Small intestine (tissue), 7 donors: ENCODE measurements at regions not wholly inside any gene's neighbourhood (a gene's known extent, or its start where the extent isn't known, plus 50 kb on each side); places are given as distances from the start of the nearest gene placed in this dataset.

Source experiments
- DNase-seq, 2 donors: peaks; one replicate each; pipeline versions ENCODE4 v3.0.0 to v3.0.0-alpha.2; 2013
- FAIRE-seq: peaks from 2 replicates; lab custom pipeline; 2012; peaks lifted over from hg19 to GRCh38; lab: Jason Lieb, UNC
- H3K27ac ChIP-seq, 3 donors: one replicate each; pipeline ENCODE4 v1.5.1; 2013; ENCODE audit warnings: low read length in 2 of 3, mild to moderate bottlenecking in 2 of 3, control low read depth in 1 of 3, inconsistent platforms in 1 of 3, low read depth in 1 of 3, moderate library complexity in 1 of 3
- H3K27me3 ChIP-seq, 3 donors: one replicate each; pipeline ENCODE4 v1.6.1; 2013; ENCODE audit warnings: low read length in 3 of 3, inconsistent platforms in 1 of 3; ENCODE audit not compliant: control insufficient read depth in 3 of 3, insufficient read depth in 3 of 3
- H3K36me3 ChIP-seq, 3 donors: one replicate each; pipeline ENCODE4 v1.6.1; 2013; ENCODE audit warnings: low read length in 3 of 3, inconsistent platforms in 1 of 3, low read depth in 1 of 3, mild to moderate bottlenecking in 1 of 3, moderate library complexity in 1 of 3; ENCODE audit not compliant: control insufficient read depth in 3 of 3, insufficient read depth in 2 of 3
- H3K4me1 ChIP-seq, 3 donors: one replicate each; pipeline ENCODE4 v1.6.1; 2013; ENCODE audit warnings: low read length in 2 of 3, inconsistent platforms in 1 of 3, low read depth in 1 of 3, mild to moderate bottlenecking in 1 of 3, moderate library complexity in 1 of 3; ENCODE audit not compliant: control insufficient read depth in 3 of 3, insufficient read depth in 2 of 3
- H3K4me3 ChIP-seq, 3 donors: one replicate each; pipeline ENCODE4 v1.5.1; 2013; ENCODE audit warnings: low read length in 3 of 3, control low read depth in 1 of 3, inconsistent platforms in 1 of 3, low read depth in 1 of 3, mild to moderate bottlenecking in 1 of 3, moderate library complexity in 1 of 3
- H3K9me3 ChIP-seq, 2 donors: one replicate each; pipeline ENCODE4 v1.6.1; 2013; ENCODE audit warnings: low read depth in 1 of 2, low read length in 1 of 2; ENCODE audit not compliant: control insufficient read depth in 2 of 2, insufficient read depth in 1 of 2
- WGBS, 3 donors: extraction: QIAGEN DNeasy Blood & Tissue Kit; methylation state at CpG; one replicate each; pipeline ENCODE4 v1.1.7; 2013; 5-methylcytosine and 5-hydroxymethylcytosine counted together
- donor health status: healthy with polysubstance abuse.
- donor health status: control.
- donor health status: control.
- donor health status: Bipolar disorder and iron deficiency.
- donor health status: healthy.

DNA sequence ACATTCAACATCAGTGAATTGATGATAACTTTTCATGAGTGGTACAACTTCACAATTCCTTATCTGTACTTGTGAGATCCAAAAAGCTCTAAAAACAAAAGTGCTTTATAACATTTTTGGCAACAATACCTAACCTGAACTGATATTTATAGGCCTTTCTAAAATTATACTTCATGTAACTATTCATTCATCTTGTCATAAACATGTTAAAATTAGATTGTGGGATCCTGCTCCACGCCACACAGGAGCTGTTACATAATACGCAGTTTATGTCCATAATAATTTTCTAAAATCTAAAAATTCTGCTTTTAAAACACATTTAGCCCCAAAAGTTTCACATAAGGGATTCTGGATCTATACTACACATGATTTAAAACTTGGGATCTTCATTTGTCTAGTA is 908.5 kb upstream of the CHAC2 start:
- H3K27ac ChIP-seq, result no peak overlapping the region
- no peaks in the 10 kb centered on the region for H3K27me3 ChIP-seq
- FAIRE-seq (no peak), DNase-seq (no peak)
- peaks cover 0 to 3% of the 10 kb centered on the region in 2 donors for H3K9me3 ChIP-seq
- WGBS, 3 donors, result 70 to 82% (median 72%) methylated on average over 2 of the region's 2 CpGs
- H3K4me3 ChIP-seq, result no peak overlapping the region
- no peaks in the 10 kb centered on the region for H3K36me3 ChIP-seq
- H3K4me1 ChIP-seq, result no peaks in the 10 kb centered on the region

DNA sequence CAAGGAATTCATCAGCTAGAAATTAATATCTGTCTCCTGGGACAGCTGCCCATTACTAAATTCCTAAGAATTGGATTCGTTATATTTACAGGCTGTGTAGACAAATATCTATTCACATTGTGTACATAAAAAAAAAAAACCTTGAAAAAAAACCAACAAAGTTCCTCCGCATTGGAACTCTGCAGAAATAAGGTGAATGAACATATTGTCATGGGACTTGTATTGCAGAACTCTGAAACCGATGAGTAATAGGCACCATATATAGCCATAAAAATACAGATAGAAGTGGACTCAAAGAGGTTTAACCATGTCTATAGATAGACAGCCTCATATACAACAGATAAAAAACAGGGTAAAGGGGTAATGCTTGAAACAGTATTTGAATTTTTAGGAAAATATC is 909.9 kb upstream of the CHAC2 start:
- Histone ChIP-seq H3K27me3 (no peaks in the 10 kb centered on the region), H3K36me3 (no peaks in the 10 kb centered on the region), H3K4me3 (no peak overlapping the region), H3K9me3 (peaks cover 0 to 4% of the 10 kb centered on the region in 2 donors), H3K27ac (no peak overlapping the region), H3K4me1 (no peaks in the 10 kb centered on the region)
- DNase-seq (peak in 1 of 2 donors; percentile 51), FAIRE-seq (no peak)
- WGBS, 3 donors, result 49 to 68% (median 52%) methylated on average over 3 of the region's 3 CpGs

DNA sequence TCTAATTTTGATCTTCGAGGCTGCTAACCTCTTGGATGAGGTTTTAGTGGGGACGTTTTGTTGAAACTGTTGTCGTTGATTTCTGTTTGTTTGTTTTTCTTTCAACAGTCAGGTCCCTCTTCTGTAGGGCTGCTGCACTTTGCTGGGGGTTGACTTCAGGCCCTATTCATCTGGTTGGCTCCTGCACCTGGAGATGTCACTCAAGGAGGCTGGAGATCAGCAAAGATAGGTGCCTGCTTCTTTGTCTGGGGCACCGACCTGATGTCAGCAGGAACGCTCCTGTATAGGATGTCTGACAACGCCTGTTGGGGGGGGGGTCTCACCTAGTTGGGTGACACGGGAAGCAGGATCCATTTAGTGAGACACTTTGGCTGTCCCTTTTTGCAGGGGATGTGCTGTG is 915.6 kb upstream of the CHAC2 start:
- H3K27ac ChIP-seq, result no peak overlapping the region
- H3K36me3 ChIP-seq, result no peaks in the 10 kb centered on the region
- no peak overlapping the region for H3K4me3 ChIP-seq
- 83 to 92% (median 90%) methylated on average over 7 of the region's 7 CpGs for WGBS, 3 donors
- peaks cover 0 to 14% of the 10 kb centered on the region in 2 donors for H3K9me3 ChIP-seq
- DNase-seq (no peak), FAIRE-seq (no peak)
- H3K4me1 ChIP-seq, result no peaks in the 10 kb centered on the region
- H3K27me3 ChIP-seq, result no peaks in the 10 kb centered on the region

DNA sequence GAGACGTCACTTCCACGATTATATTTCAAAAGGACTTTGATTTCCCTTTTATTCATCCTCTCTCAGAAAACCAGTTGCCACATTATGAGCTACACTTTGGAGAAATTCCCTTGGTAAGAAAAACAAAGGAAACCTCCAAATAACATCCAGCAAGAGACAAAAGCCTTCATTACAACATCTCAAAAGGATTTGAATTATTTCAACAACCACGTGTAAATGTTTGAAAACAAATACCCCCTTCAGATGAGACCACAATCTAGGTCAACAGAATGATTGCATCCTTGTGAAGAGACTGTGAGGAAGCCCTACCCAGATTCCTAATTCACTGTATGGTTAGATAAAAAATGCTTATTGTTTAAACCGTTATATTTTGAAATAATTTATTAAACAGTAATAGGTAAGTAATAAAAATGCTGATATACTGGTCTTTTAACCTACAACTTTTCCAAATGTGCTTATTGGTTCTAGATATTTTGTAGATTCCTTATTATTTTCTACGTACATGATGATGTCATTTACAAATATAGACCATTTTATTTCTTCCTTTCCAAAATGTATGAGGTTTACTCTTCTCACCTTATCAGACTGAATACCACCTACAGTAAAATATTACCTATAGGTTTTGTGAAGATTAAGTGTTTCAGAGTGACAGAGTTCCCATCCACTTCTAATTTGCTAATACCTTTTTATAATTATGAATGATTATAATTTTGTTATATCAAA is 922.7 kb upstream of the CHAC2 start:
- Histone ChIP-seq H3K27ac (no peak overlapping the region), H3K36me3 (no peaks in the 10 kb centered on the region), H3K4me1 (no peaks in the 10 kb centered on the region), H3K9me3 (no peaks in the 10 kb centered on the region), H3K4me3 (no peak overlapping the region), H3K27me3 (no peaks in the 10 kb centered on the region)
- 66 to 72% (median 69%) methylated on average over 5 of the region's 5 CpGs for WGBS, 3 donors
- DNase-seq (no peak), FAIRE-seq (no peak)

DNA sequence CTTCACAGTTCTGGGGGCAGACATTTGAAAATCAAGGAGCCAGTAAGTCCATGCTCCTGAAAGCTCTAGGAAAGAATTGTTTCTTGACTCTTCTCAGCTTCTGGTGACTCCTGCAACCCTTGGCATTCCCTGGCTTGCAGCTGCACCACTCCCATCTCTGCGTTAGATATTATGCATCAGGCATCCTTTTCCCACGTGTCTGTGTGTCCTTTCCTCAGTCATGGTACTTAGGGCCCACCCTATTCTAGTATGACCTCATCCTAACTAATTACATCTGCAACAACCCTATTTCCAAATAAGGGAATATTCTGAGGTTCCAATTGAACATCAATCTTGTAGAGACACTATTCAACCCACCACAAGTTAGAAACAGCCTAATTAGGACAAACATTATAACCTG is 931.7 kb upstream of the CHAC2 start:
- H3K4me3 ChIP-seq, result no peak overlapping the region
- H3K27me3 ChIP-seq, result no peaks in the 10 kb centered on the region
- no peak for FAIRE-seq
- WGBS, 3 donors, result 58 to 69% (median 67%) methylated on average over 2 of the region's 2 CpGs
- no peaks in the 10 kb centered on the region for H3K9me3 ChIP-seq
- H3K36me3 ChIP-seq, result no peaks in the 10 kb centered on the region
- no peak for DNase-seq
- H3K4me1 ChIP-seq, result no peaks in the 10 kb centered on the region
- H3K27ac ChIP-seq, result no peak overlapping the region

DNA sequence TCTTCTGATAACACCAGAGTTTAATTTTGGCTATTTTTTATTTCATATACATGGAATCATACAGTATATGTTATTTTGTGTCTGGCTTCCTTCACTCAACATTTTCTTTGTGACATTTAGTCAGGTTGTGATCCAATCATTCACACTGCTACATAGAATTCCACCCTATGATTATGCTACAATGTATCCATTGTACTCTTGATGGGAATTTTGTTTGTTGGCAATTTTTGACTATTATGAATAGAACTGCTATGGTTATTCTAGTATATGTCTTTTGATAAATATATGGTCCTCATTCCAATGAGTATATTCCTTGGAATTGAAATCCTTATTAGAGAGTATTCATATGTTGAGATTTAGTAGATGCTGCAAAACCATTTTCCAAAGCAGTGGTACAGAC is 936.4 kb upstream of the CHAC2 start:
- FAIRE-seq (no peak), DNase-seq (no peak)
- H3K9me3 ChIP-seq, result no peaks in the 10 kb centered on the region
- no peaks in the 10 kb centered on the region for H3K4me1 ChIP-seq
- H3K27me3 ChIP-seq, result no peaks in the 10 kb centered on the region
- no peak overlapping the region for H3K27ac ChIP-seq
- no peak overlapping the region for H3K4me3 ChIP-seq
- no peaks in the 10 kb centered on the region for H3K36me3 ChIP-seq

DNA sequence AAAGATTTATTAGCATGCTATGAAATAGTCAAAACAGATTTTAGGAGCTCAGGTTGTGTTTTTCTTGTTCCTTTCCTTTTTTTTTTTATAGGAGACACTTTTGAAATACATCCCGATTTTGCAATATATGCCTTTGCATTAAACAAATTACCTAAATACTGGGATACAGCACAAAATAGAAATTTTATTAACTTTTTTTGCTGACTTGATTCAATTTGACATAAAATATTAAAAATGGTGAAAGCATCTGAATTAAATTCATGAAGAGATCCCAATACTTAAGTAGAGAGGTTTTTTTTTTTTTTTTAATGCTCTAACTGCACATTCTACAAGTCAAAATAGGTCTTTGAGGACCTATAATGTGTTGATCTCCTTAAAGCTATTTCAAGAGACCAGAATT is 939.5 kb upstream of the CHAC2 start:
- Histone ChIP-seq H3K36me3 (no peaks in the 10 kb centered on the region), H3K27ac (no peak overlapping the region), H3K4me3 (no peak overlapping the region), H3K9me3 (no peaks in the 10 kb centered on the region), H3K27me3 (no peaks in the 10 kb centered on the region), H3K4me1 (no peaks in the 10 kb centered on the region)
- FAIRE-seq (no peak), DNase-seq (no peak)
- WGBS, 3 donors, result 84 to 91% (median 84%) methylated on average over 1 of the region's 1 CpG

DNA sequence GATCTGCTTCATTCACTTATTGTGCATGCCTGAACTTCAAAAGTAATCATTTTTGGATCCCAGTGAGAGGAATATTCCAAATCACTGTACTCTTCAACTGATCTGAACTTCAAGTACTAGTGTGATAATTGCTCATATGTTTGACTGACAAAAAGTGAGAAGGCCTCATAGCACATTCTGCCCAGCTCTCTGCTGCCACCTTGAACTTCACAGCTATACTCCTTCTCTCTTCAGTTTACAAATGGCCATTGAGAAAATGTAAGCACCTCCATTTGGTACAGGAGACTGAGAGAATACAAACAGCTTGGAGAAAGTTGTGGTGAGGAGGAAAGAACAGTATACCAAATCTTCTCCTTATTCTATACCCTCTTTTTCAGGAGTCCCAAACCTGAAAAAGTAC is 946.0 kb upstream of the CHAC2 start:
- DNase-seq, result peak in 1 of 2 donors; percentile 5
- Histone ChIP-seq H3K9me3 (no peaks in the 10 kb centered on the region), H3K36me3 (no peaks in the 10 kb centered on the region), H3K4me3 (no peak overlapping the region), H3K4me1 (no peaks in the 10 kb centered on the region), H3K27ac (no peak overlapping the region), H3K27me3 (no peaks in the 10 kb centered on the region)
- FAIRE-seq, result no peak

DNA sequence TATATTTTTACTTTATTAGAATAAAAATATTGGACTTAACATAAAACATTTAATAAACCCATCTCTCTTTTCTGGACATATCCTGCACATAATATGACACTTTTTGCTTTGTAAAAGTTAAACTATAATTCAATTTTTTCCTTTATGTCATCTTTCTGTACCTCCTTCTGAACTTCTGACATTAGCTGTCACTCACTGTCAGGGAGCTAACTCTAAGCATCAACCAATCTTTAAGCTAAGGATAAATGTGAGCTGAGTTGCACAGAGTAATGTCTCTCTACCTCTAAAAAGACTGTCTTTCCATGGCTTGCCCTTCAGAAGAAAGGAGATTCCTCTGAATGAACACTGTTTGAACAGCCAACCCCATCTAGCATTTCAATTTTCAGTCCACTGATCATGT is 948.6 kb upstream of the CHAC2 start:
- Histone ChIP-seq H3K27ac (no peak overlapping the region), H3K4me1 (no peaks in the 10 kb centered on the region), H3K9me3 (peaks cover 2 to 4% of the 10 kb centered on the region in 2 donors), H3K4me3 (no peak overlapping the region), H3K36me3 (no peaks in the 10 kb centered on the region), H3K27me3 (no peaks in the 10 kb centered on the region)
- DNase-seq, result no peak
- FAIRE-seq, result no peak
